ENCODE measurements at regions not wholly inside any gene's neighbourhood (a gene's known extent, or its start where the extent isn't known, plus 50 kb on each side); places are given as distances from the start of the nearest gene placed in this dataset.

DNA sequence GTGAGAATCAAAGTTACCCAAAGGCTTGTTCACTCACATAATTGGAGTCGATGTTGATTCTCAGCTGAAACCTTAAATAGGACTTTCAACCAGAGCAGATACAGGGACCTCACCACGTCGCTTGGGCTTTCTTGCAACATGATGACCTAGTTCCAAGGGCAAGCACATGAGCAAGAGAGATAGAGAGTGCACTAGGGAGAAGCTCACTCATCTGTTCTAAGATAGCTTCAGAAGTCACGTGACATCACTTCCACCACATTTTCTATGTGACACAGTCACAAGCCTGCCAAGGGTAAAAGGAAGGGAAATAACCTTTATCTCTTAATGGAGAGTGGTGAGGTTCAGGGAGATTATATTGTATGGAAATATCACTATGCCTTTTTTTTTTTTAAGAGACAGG, 470.1 kb upstream of the PLXNA2 start:
- TF ChIP-seq EZH2 (IDR thresholded peaks at IDR 0.05; ENCODE audit: insufficient read depth, poor library complexity, severe bottlenecking) (no peak), EZH2phosphoT487 (IDR thresholded peaks at IDR 0.05; ENCODE audit: insufficient read depth, low read depth) (no peak)
